WERI-Rb-1 (cell line): ENCODE measurements at regions not wholly inside any gene's neighbourhood (a gene's known extent, or its start where the extent isn't known, plus 50 kb on each side); places are given as distances from the start of the nearest gene placed in this dataset.

Experiments
- DNase-seq: peaks from one replicate; pipeline ENCODE4 v3.0.0-alpha.2; 2020
- H3K27ac ChIP-seq: fragments of 250-450 bp; sonication (Bioruptor Pico); 2 replicates; pipeline ENCODE4 v1.5.1; 2020; ENCODE audit warnings: mild to moderate bottlenecking, moderate library complexity
- H3K27me3 ChIP-seq: fragments of 250-450 bp; sonication (Bioruptor Pico); 2 replicates; pipeline ENCODE4 v1.5.1; 2021; ENCODE audit warnings: mild to moderate bottlenecking, low read depth, moderate library complexity; ENCODE audit not compliant: insufficient read depth, severe bottlenecking
- H3K36me3 ChIP-seq: fragments of 250-450 bp; sonication (Bioruptor Pico); 2 replicates; pipeline ENCODE4 v1.5.1; 2020; ENCODE audit warnings: mild to moderate bottlenecking, moderate library complexity
- H3K4me3 ChIP-seq: 2 replicates; pipeline ENCODE4 v1.5.1; 2011; ENCODE audit warnings: low read depth, mild to moderate bottlenecking, control low read depth, low read length
- H3K9me3 ChIP-seq: fragments of 250-450 bp; sonication (Bioruptor Pico); 2 replicates; pipeline ENCODE4 v1.5.1; 2021; ENCODE audit warnings: mild to moderate bottlenecking, moderate library complexity; ENCODE audit not compliant: severe bottlenecking
- TF ChIP-seq, protein P1 (sequence below): IDR thresholded peaks from 2 replicates; pipeline ENCODE4 v1.5.1; 2011; ENCODE audit warnings: low read depth, mild to moderate bottlenecking, control low read depth, inconsistent platforms, low read length

DNA sequence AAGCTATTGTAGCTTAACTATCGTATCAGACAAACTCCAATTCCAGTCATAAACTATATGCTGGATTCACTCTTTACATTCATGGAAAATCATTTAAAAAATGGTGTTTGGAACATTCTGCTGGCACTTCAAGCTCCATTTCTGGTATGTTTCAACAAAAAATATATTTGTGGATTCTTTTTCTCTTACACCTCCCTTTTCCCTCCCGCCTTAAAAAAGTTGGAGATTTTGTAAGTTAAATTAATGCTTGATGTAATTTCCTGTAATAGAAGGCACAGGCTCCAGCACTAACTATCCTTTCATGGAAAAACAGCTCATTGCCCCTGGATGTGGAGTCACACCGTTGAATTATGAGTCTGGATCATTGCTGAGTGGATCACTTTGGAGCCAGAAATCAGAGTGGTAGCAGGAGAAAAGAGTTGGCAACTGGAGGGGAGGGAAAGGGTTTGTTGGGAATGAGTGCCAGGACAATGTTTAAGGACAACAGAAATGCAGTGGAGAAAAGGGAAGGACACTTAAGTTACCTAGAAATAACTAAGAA lies 102.8 kb downstream of the ICOS start:
- Histone ChIP-seq H3K4me3 (no peak overlapping the region), H3K9me3 (no peaks in the 10 kb centered on the region), H3K27ac (no peak overlapping the region), H3K27me3 (no peaks in the 10 kb centered on the region), H3K36me3 (no peaks in the 10 kb centered on the region)
- DNase-seq, result no peak
- TF ChIP-seq, protein P1, sequence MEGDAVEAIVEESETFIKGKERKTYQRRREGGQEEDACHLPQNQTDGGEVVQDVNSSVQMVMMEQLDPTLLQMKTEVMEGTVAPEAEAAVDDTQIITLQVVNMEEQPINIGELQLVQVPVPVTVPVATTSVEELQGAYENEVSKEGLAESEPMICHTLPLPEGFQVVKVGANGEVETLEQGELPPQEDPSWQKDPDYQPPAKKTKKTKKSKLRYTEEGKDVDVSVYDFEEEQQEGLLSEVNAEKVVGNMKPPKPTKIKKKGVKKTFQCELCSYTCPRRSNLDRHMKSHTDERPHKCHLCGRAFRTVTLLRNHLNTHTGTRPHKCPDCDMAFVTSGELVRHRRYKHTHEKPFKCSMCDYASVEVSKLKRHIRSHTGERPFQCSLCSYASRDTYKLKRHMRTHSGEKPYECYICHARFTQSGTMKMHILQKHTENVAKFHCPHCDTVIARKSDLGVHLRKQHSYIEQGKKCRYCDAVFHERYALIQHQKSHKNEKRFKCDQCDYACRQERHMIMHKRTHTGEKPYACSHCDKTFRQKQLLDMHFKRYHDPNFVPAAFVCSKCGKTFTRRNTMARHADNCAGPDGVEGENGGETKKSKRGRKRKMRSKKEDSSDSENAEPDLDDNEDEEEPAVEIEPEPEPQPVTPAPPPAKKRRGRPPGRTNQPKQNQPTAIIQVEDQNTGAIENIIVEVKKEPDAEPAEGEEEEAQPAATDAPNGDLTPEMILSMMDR, result no peak

DNA sequence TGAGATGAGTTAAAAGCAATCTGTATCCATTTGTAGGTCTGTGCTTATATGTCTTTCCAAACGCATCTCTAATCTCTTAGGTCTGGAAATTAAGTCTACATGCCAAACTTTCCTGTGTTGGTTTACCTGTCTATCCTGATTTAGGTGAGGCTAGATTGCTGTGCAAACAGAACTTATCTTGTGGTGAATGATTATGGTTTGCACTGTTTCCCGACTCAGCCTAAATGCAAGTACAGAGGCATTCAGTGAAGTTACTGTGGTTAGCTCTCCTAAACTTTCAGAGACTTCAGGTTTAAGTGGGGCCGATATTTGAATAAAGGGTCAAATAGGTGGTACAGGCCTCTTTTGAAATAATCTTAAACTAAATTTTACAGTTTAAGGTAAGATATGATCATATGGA lies 103.5 kb downstream of the ICOS start:
- no peak overlapping the region for H3K4me3 ChIP-seq
- H3K36me3 ChIP-seq, result no peaks in the 10 kb centered on the region
- H3K27ac ChIP-seq, result no peak overlapping the region
- H3K9me3 ChIP-seq, result no peaks in the 10 kb centered on the region
- no peaks in the 10 kb centered on the region for H3K27me3 ChIP-seq
- TF ChIP-seq, protein P1, result no peak
- no peak for DNase-seq

DNA sequence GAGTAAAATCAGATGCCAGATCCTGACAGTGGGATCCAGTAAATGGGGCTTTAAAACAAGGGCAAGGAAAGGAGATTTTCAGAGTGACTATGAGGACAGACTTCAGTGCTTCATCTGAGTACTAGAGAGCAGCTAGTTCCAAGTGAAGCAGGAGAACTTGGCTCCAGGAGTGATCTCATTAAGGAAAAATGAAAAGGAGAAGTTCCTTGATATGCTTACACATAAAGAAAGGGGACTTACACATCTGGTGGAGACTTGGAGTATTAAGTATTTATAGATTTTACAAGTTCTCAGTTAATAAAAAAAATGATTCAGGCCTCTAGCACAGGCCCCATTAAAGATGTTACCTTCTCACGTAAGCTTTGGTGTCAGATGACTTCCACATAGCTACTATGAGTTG lies 105.8 kb downstream of the ICOS start:
- H3K36me3 ChIP-seq, result no peaks in the 10 kb centered on the region
- TF ChIP-seq, protein P1, result no peak
- H3K4me3 ChIP-seq, result no peak overlapping the region
- no peaks in the 10 kb centered on the region for H3K9me3 ChIP-seq
- H3K27ac ChIP-seq, result no peak overlapping the region
- no peaks in the 10 kb centered on the region for H3K27me3 ChIP-seq
- no peak for DNase-seq

DNA sequence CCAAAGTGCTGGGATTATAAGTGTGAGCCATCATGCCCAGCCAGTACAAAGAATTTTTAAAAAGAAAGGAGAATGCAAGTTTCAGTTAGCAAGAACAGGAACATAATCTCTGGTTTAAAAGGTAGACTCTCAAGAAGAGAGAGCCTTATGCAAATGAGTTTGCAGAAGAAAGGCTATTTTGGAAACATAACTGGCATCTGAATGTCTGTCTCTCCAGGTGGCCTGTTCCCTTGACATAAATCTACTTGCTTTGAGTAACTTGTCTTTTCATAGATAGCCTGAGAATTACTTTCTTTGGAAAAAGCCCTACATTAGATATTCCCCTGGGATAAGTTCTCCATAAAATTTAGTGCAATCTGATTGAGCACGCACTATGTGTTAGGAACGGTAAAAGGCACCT lies 109.6 kb downstream of the ICOS start:
- Histone ChIP-seq H3K27ac (no peak overlapping the region), H3K36me3 (no peaks in the 10 kb centered on the region), H3K4me3 (no peak overlapping the region), H3K27me3 (no peaks in the 10 kb centered on the region), H3K9me3 (no peaks in the 10 kb centered on the region)
- DNase-seq, result no peak
- TF ChIP-seq, protein P1, result no peak

DNA sequence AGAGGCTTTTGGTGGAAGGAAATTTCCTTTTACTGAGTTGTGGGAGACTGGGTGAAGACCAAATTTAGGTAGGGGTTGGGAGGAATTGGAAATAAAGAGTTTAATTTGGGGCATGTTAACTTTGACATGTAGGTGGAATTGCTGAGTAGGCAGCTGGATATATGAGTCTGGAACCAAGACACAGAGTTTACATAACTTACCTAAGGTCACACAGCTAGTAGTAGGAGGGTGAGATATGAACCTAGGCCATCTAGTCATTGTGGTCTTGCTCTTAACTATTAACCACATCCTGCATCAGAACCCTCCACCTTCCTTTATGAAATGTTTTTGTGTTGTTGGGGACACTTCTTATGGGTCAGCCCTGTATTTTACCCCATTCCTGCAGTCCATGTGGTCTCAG lies 113.1 kb downstream of the ICOS start:
- Histone ChIP-seq H3K27ac (no peak overlapping the region), H3K27me3 (no peaks in the 10 kb centered on the region), H3K4me3 (no peak overlapping the region), H3K36me3 (no peaks in the 10 kb centered on the region), H3K9me3 (no peaks in the 10 kb centered on the region)
- TF ChIP-seq, protein P1, result no peak
- no peak for DNase-seq

DNA sequence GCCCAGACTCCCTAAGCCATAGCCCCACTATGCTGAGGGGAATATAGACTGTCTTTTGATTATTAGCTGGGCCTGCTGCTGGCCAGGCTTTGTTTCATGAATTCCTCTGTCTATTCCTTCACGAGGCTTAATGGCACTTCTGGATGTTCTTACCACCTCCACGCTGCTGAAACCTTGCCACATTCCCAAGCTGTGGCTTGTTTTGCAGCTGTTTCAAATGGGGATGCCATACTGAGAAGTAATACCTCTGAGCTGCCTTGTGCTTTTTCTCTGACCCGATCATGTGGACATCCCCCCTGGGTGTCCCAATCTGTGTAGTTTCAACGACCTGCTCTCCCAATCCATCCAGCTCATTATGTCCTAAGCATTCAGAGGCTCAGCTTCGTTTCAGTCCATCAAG lies 114.1 kb downstream of the ICOS start:
- H3K27ac ChIP-seq, result no peak overlapping the region
- H3K9me3 ChIP-seq, result no peaks in the 10 kb centered on the region
- TF ChIP-seq, protein P1, result no peak
- H3K27me3 ChIP-seq, result no peaks in the 10 kb centered on the region
- DNase-seq, result no peak
- no peaks in the 10 kb centered on the region for H3K36me3 ChIP-seq
- H3K4me3 ChIP-seq, result no peak overlapping the region
